ENCODE measurements at regions not wholly inside any gene's neighbourhood (a gene's known extent, or its start where the extent isn't known, plus 50 kb on each side); places are given as distances from the start of the nearest gene placed in this dataset.

- no peak for DNase-seq (ENCODE audit: low spot score)
- Histone ChIP-seq H3K9ac (ENCODE audit: low read depth in 1 of 2, low read length in 2 of 2) (no peak overlapping the region), H3K27me3 (ENCODE audit: control insufficient read depth in 4 of 4, insufficient read depth in 4 of 4, low read length in 3 of 4) (no peaks in the 10 kb centered on the region), H3K27ac (ENCODE audit: low read depth in 1 of 2, low read length in 2 of 2) (peak overlapping the region in 1 of 2 donors; percentile 11), H3K4me1 (ENCODE audit: control insufficient read depth in 4 of 4, insufficient read depth in 4 of 4, low read length in 3 of 4) (peaks cover 0 to 2% (median 0%) of the 10 kb centered on the region in 4 donors), H3K9me3 (ENCODE audit: control insufficient read depth in 4 of 4, low read length in 3 of 4) (no peaks in the 10 kb centered on the region), H3K36me3 (ENCODE audit: control insufficient read depth in 4 of 4, insufficient read depth in 3 of 4, low read depth in 1 of 4, low read length in 3 of 4) (no peaks in the 10 kb centered on the region), H3K4me3 (ENCODE audit: low read depth in 1 of 3, low read length in 3 of 3) (no peak overlapping the region)
- TF ChIP-seq HNF4G (IDR thresholded peaks at IDR 0.05) (no peak), EGR1 (IDR thresholded peaks at IDR 0.05; ENCODE audit: low read depth in 2 of 2) (no peak), MAX (IDR thresholded peaks at IDR 0.05) (no peak), YY1 (IDR thresholded peaks at IDR 0.05) (no peak), ATF3 (IDR thresholded peaks at IDR 0.05) (no peak), HNF4A (conservative IDR thresholded peaks at IDR 0.05) (no peak), JUND (IDR thresholded peaks at IDR 0.05) (no peak), CTCF (IDR thresholded peaks at IDR 0.05; ENCODE audit: low read depth, low read length, missing input control) (no peak), ZBTB33 (IDR thresholded peaks at IDR 0.05) (no peak), TAF1 (conservative IDR thresholded peaks at IDR 0.05) (no peak), NR2F2 (IDR thresholded peaks at IDR 0.05) (no peak), FOXA1 (IDR thresholded peaks at IDR 0.05) (no peak), RAD21 (IDR thresholded peaks at IDR 0.05) (no peak), FOXA2 (IDR thresholded peaks at IDR 0.05) (no peak), REST (IDR thresholded peaks at IDR 0.05) (no peak), GABPA (IDR thresholded peaks at IDR 0.05 in 1 of 2, conservative IDR thresholded peaks at IDR 0.05 in 1 of 2) (no peak), RXRA (IDR thresholded peaks at IDR 0.05) (no peak)
- 87% methylated on average over 2 of the region's 2 CpGs for WGBS
Observed at GRCh38 chr9:108142142-108142503, 652.6 kb upstream of the KLF4 start.

- no peak for DNase-seq (ENCODE audit: low spot score)
- H3K4me1 ChIP-seq (ENCODE audit: control insufficient read depth in 4 of 4, insufficient read depth in 4 of 4, low read length in 3 of 4) = peaks cover 0 to 2% (median 0%) of the 10 kb centered on the region in 4 donors
- no peaks in the 10 kb centered on the region for H3K9me3 ChIP-seq (ENCODE audit: control insufficient read depth in 4 of 4, low read length in 3 of 4)
- TF ChIP-seq YY1 (IDR thresholded peaks at IDR 0.05) (no peak), ATF3 (IDR thresholded peaks at IDR 0.05) (no peak), SP1 (IDR thresholded peaks at IDR 0.05) (no peak), FOXA2 (IDR thresholded peaks at IDR 0.05) (no peak), GABPA (IDR thresholded peaks at IDR 0.05 in 1 of 2, conservative IDR thresholded peaks at IDR 0.05 in 1 of 2) (no peak), TAF1 (conservative IDR thresholded peaks at IDR 0.05) (no peak), RXRA (IDR thresholded peaks at IDR 0.05) (no peak)
- no peak overlapping the region for H3K9ac ChIP-seq (ENCODE audit: low read depth in 1 of 2, low read length in 2 of 2)
- H3K36me3 ChIP-seq (ENCODE audit: control insufficient read depth in 4 of 4, insufficient read depth in 3 of 4, low read depth in 1 of 4, low read length in 3 of 4) = no peaks in the 10 kb centered on the region
- H3K4me3 ChIP-seq (ENCODE audit: low read depth in 1 of 3, low read length in 3 of 3) = no peak overlapping the region
- WGBS = 87% methylated on average over 2 of the region's 2 CpGs
- H3K27me3 ChIP-seq (ENCODE audit: control insufficient read depth in 4 of 4, insufficient read depth in 4 of 4, low read length in 3 of 4) = no peaks in the 10 kb centered on the region
- H3K27ac ChIP-seq (ENCODE audit: low read depth in 1 of 2, low read length in 2 of 2) = no peak overlapping the region
Observed at GRCh38 chr9:108139900-108140299, 650.3 kb upstream of the KLF4 start.
